SK-N-SH (cell line): ENCODE measurements at regions not wholly inside any gene's neighbourhood (a gene's known extent, or its start where the extent isn't known, plus 50 kb on each side); places are given as distances from the start of the nearest gene placed in this dataset.

Experiments used
- CTCF ChIP-seq: fragments of 200-600 bp; sonication (generic); IDR thresholded peaks from 2 replicates; pipeline ENCODE4 v1.6.1; 2017; ENCODE audit warnings: antibody characterized with exemption, mild to moderate bottlenecking, moderate library complexity
- FOXJ3 ChIP-seq: sonication (generic); formaldehyde crosslinking; IDR thresholded peaks from 2 replicates; pipeline ENCODE4 v1.5.1; 2020; ENCODE audit warnings: mild to moderate bottlenecking, missing genetic modification reagents
- IRF3 ChIP-seq: fragments of 150-350 bp; IDR thresholded peaks from 2 replicates; pipeline ENCODE4 v1.6.1; 2016; ENCODE audit warnings: mild to moderate bottlenecking, low read depth, low read length
- TEAD4 ChIP-seq: IDR thresholded peaks from 2 replicates; pipeline ENCODE4 v1.4.0; 2012; ENCODE audit warnings: mild to moderate bottlenecking, borderline replicate concordance; ENCODE audit not compliant: insufficient read depth

- TF ChIP-seq FOXJ3 (CRISPR knock-in tag) (no peak), TEAD4 (no peak), CTCF (no peak), IRF3 (no peak)
Measured at GRCh38 chr4:31324814-31325213, 604.6 kb downstream of the PCDH7 start.
